Ovary (tissue), 7 donors: ENCODE measurements at regions not wholly inside any gene's neighbourhood (a gene's known extent, or its start where the extent isn't known, plus 50 kb on each side); places are given as distances from the start of the nearest gene placed in this dataset.
"Not testable (repeated sequence)": the region's sequence is repeated elsewhere in the genome, so short reads cannot be mapped to it uniquely, and the experiment has no call there.

ENCODE experiments used
- DNase-seq, 5 donors: peaks; one replicate each; pipeline ENCODE4 v3.0.0-alpha.2; 2019 to 2020
- H3K27ac ChIP-seq, 2 donors: fragments of 200-600 bp; one replicate each; pipeline versions ENCODE4 v1.5.1 to v1.8.0; 2019 to 2022
- H3K27me3 ChIP-seq: fragments of 200-600 bp; one replicate; pipeline ENCODE4 v1.8.0; 2022
- H3K36me3 ChIP-seq: fragments of 200-600 bp; sonication (generic); one replicate; pipeline ENCODE4 v1.5.1; 2019
- H3K4me1 ChIP-seq: one replicate; pipeline ENCODE4 v1.8.1; 2013; ENCODE audit warnings: mild to moderate bottlenecking, moderate library complexity; ENCODE audit not compliant: insufficient read depth
- H3K4me3 ChIP-seq: fragments of 200-600 bp; sonication (generic); one replicate; pipeline ENCODE4 v1.5.1; 2017
- H3K9me3 ChIP-seq, 2 donors: fragments of 200-600 bp in 1 of 2; sonication (generic) in 1 of 2; one replicate each; pipeline versions ENCODE4 v1.5.1 to v1.8.1; 2013 to 2019; ENCODE audit warnings: mild to moderate bottlenecking in 1 of 2, moderate library complexity in 1 of 2
- EP300 ChIP-seq: sonication (generic); formaldehyde crosslinking; IDR thresholded peaks from one replicate; pipeline ENCODE4 v1.6.1; 2017; ENCODE audit warnings: antibody characterized with exemption
- POLR2A ChIP-seq: fragments of 450-650 bp; IDR thresholded peaks from one replicate; pipeline ENCODE4 v1.6.1; 2017; ENCODE audit warnings: antibody characterized with exemption, mild to moderate bottlenecking, moderate library complexity
- WGBS, 3 donors: extraction: QIAGEN DNeasy Blood & Tissue Kit in 1 of 3; methylation state at CpG; one replicate each; pipeline versions ENCODE4 v1.1.5 to v1.1.7; 2013 to 2017; 5-methylcytosine and 5-hydroxymethylcytosine counted together
- intact Hi-C, 4 donors: fragments of 100-400 bp; cut with DNase I; formaldehyde crosslinking; loops; one replicate each; pipeline versions ENCODE4 v1.11.0 to v1.15.1; 2022 to 2023
- TF ChIP-seq, protein P1 (sequence below), 3 donors: fragments of 450-650 bp in 2 of 3; fragments of 200-600 bp in 1 of 3; IDR thresholded peaks; one replicate each; pipeline versions ENCODE4 v1.5.1 to v1.8.0; 2016 to 2022; ENCODE audit warnings: antibody characterized with exemption in 3 of 3, mild to moderate bottlenecking in 1 of 3
- donor health status: DM: no; HTN: no; CAD: no; lungs with moderate emphysema.
- donor health status: DM: no; HTN: no; CAD: no.
- donor health status: Bipolar disorder and iron deficiency.
- donor health status: DM: no; HTN: no; CAD: no.
- donor health status: DM: yes; HTN: yes; CAD: no.

DNA sequence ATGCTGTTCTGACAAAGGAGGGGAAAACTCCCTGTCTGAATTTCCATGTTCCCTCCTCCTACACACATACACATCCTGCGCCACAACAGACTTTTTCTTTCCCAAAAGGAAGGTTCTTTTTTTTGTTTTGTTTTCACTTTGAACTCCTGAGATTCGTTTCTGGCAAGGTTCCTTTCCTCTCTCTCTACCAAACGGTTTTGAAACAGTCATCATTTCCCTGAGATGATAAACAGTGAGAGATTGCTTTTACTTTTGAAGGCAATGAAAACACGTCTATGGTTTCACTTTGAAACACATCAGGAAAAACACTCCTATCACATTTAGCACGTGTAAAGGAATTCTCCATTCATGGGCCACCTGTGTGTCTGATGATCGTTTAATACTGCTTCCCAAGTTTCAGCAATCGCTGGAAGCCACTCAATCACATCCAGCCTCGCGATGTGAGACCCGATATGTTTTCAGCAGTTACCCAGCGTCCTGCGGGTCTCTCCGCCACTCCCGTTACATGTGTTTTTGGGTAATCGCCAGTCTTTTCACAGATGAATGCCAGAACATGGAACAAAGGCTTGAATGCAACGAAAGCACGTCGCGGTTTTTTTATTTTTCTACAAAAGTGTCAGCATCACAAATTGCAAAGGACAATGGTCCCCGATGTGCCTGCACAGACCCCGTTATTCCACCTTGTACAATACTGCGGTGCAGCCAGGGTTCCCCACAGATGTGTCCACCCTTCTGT, 62.8 kb upstream of the CUX1 start:
- intact Hi-C loops: no loop called here
- Histone ChIP-seq H3K36me3 (no peaks in the 10 kb centered on the region), H3K9me3 (no peaks in the 10 kb centered on the region), H3K4me3 (peak overlapping the region; percentile 37), H3K4me1 (no peaks in the 10 kb centered on the region), H3K27ac (peak overlapping the region in 1 of 2 donors; percentile 40), H3K27me3 (no peaks in the 10 kb centered on the region)
- TF ChIP-seq POLR2A: no peak
- no peak for TF ChIP-seq EP300
- TF ChIP-seq, protein P1, sequence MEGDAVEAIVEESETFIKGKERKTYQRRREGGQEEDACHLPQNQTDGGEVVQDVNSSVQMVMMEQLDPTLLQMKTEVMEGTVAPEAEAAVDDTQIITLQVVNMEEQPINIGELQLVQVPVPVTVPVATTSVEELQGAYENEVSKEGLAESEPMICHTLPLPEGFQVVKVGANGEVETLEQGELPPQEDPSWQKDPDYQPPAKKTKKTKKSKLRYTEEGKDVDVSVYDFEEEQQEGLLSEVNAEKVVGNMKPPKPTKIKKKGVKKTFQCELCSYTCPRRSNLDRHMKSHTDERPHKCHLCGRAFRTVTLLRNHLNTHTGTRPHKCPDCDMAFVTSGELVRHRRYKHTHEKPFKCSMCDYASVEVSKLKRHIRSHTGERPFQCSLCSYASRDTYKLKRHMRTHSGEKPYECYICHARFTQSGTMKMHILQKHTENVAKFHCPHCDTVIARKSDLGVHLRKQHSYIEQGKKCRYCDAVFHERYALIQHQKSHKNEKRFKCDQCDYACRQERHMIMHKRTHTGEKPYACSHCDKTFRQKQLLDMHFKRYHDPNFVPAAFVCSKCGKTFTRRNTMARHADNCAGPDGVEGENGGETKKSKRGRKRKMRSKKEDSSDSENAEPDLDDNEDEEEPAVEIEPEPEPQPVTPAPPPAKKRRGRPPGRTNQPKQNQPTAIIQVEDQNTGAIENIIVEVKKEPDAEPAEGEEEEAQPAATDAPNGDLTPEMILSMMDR (IDR thresholded peaks at IDR 0.05): no peak
- 3 to 4% (median 4%) methylated on average over 22 of the region's 22 CpGs for WGBS, 3 donors
- peak in 3 of 5 donors; percentile 29 to 48 (median 32) for DNase-seq

DNA sequence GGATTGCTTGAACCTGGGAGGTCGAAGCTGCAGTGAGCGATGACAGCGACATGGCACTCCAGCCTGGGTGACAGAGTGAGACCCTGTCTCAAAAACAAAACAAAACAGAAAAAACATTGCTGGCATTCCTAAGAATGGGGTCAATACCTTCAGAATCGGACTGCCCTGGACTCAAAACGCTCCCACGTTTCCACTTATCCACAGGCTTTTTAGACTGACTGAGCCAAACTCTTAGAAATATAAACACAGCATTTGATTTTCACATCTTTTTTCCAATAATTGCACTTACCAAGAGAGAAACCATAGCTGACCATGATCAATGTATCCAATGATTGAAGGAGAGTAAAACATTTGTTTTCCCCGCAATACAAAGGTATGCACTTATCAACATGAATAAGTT, 59.5 kb upstream of the CUX1 start:
- TF ChIP-seq EP300 (no peak), POLR2A (no peak)
- TF ChIP-seq, protein P1 (IDR thresholded peaks at IDR 0.05): no peak
- Histone ChIP-seq H3K27me3 (no peaks in the 10 kb centered on the region), H3K4me1 (no peaks in the 10 kb centered on the region), H3K36me3 (no peaks in the 10 kb centered on the region), H3K4me3 (no peak overlapping the region), H3K27ac (no peak overlapping the region), H3K9me3 (no peaks in the 10 kb centered on the region)
- no peak for DNase-seq
- 80 to 82% (median 81%) methylated on average over 7 of the region's 7 CpGs for WGBS, 3 donors
- intact Hi-C loops: no loop called here

DNA sequence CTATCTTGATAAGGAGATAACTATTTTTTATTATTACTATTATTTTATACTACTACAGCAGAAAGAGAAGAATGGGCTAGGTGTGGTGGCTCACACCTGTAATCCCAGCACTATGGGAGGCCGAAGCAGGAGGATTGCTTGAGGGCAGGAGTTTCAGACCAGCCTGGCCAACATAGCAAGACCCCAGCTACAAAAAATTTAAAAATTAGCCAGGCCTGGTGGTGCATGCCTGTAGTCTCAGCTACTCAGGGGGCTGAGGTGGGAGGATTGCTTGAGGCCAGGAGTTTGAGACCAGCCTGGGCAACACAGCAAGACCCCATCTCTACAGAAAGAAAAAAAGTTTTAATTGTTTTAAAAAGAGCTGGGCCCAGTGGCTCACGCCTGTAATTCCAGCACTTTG, 58.9 kb upstream of the CUX1 start:
- intact Hi-C loops, H3K27ac ChIP-seq, H3K27me3 ChIP-seq, H3K4me1 ChIP-seq, DNase-seq, H3K36me3 ChIP-seq, H3K9me3 ChIP-seq, H3K4me3 ChIP-seq: not testable (repeated sequence)
- WGBS, 3 donors: 92 to 100% (median 93%) methylated on average over 2 of the region's 2 CpGs

DNA sequence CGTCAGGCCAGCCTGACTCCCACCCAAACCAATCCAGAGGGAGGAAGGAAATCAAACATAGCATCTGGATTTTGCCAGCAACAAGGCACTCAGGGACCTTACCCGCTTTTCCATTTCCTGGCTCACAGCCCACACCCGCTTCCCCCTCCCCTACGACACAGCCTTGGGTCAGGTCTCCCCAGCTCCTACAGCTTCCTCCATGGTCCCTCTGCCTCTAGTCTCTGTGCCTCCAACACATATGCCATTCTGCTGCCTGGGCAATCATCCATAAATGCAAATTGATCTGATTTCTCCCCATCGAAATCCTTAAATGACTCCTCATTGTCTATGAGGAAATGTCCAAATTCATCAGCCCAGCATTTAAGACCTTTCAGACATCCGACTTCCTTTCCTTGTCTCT, 53.2 kb upstream of the CUX1 start:
- Histone ChIP-seq H3K27me3 (no peaks in the 10 kb centered on the region), H3K4me3 (no peak overlapping the region), H3K4me1 (no peaks in the 10 kb centered on the region), H3K27ac (no peak overlapping the region), H3K36me3 (no peaks in the 10 kb centered on the region), H3K9me3 (no peaks in the 10 kb centered on the region)
- TF ChIP-seq POLR2A: no peak
- TF ChIP-seq EP300: no peak
- TF ChIP-seq, protein P1 (IDR thresholded peaks at IDR 0.05): no peak
- intact Hi-C loops: no loop called here
- WGBS, 3 donors: 47 to 53% (median 49%) methylated on average over 6 of the region's 6 CpGs
- DNase-seq: no peak

DNA sequence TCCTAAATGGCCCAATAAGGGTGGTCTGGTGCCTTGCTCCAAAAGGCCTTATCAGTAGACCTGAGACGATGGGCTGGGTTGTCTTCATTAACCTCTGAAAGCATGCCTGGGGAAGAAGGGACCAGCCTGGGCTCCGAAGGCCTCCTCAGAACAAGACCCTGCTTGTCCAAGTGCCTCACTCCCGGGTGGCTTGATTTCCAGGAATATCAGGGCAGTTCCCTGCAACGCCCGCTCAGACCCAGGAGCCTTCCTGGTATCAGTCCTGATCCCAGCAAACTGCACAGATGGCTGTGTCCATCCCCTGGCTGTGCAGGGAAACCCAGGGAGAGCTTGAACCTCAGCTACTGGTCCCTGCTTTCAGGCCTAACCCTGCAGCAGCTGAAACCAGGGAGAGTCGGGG, 49.9 kb upstream of the CUX1 start:
- H3K4me3 ChIP-seq: no peak overlapping the region
- no peaks in the 10 kb centered on the region for H3K9me3 ChIP-seq
- H3K27me3 ChIP-seq: no peaks in the 10 kb centered on the region
- 75 to 85% (median 82%) methylated on average over 6 of the region's 6 CpGs for WGBS, 3 donors
- no peaks in the 10 kb centered on the region for H3K4me1 ChIP-seq
- H3K27ac ChIP-seq: no peak overlapping the region
- intact Hi-C loops: no loop called here
- TF ChIP-seq POLR2A: no peak
- no peak for TF ChIP-seq EP300
- TF ChIP-seq, protein P1 (IDR thresholded peaks at IDR 0.05): no peak
- H3K36me3 ChIP-seq: no peaks in the 10 kb centered on the region
- DNase-seq: no peak
